ENCODE measurements at regions not wholly inside any gene's neighbourhood (a gene's known extent, or its start where the extent isn't known, plus 50 kb on each side); places are given as distances from the start of the nearest gene placed in this dataset.

GRCh38 chr3:181764544-181764943 lies 52.8 kb downstream of the SOX2 start:
- no peak for DNase-seq (ENCODE audit: low read depth)
- no peak for TF ChIP-seq CTCF (conservative IDR thresholded peaks at IDR 0.05; ENCODE audit: control insufficient read depth, insufficient read depth, low read depth, low read length)
- no peak overlapping the region for H3K4me3 ChIP-seq (ENCODE audit: control insufficient read depth, low read depth, low read length)

- no peak overlapping the region for H3K4me3 ChIP-seq (ENCODE audit: control insufficient read depth, low read depth, low read length)
- no peak for TF ChIP-seq CTCF (conservative IDR thresholded peaks at IDR 0.05; ENCODE audit: control insufficient read depth, insufficient read depth, low read depth, low read length)
- DNase-seq (ENCODE audit: low read depth), result no peak
Measured at GRCh38 chr3:181770296-181770695, 58.6 kb downstream of the SOX2 start.

GRCh38 chr3:181771120-181771519 lies 59.4 kb downstream of the SOX2 start:
- DNase-seq (ENCODE audit: low read depth), result no peak
- no peak for TF ChIP-seq CTCF (conservative IDR thresholded peaks at IDR 0.05; ENCODE audit: control insufficient read depth, insufficient read depth, low read depth, low read length)
- no peak overlapping the region for H3K4me3 ChIP-seq (ENCODE audit: control insufficient read depth, low read depth, low read length)

- no peak overlapping the region for H3K4me3 ChIP-seq (ENCODE audit: control insufficient read depth, low read depth, low read length)
- DNase-seq (ENCODE audit: low read depth), result no peak
- TF ChIP-seq CTCF (conservative IDR thresholded peaks at IDR 0.05; ENCODE audit: control insufficient read depth, insufficient read depth, low read depth, low read length), result no peak
Measured at GRCh38 chr3:181772166-181772565, 60.4 kb downstream of the SOX2 start.

- no peak for DNase-seq (ENCODE audit: low read depth)
Measured at GRCh38 chr3:181773921-181774320, 62.2 kb downstream of the SOX2 start.

GRCh38 chr3:181782306-181782954 lies 70.7 kb downstream of the SOX2 start:
- TF ChIP-seq CTCF (conservative IDR thresholded peaks at IDR 0.05; ENCODE audit: control insufficient read depth, insufficient read depth, low read depth, low read length), result no peak
- H3K4me3 ChIP-seq (ENCODE audit: control insufficient read depth, low read depth, low read length), result no peak overlapping the region
- DNase-seq (ENCODE audit: low read depth), result peak; percentile 35

More at GRCh38 chr3:181773921-181774320, 62.2 kb downstream of the SOX2 start:
- H3K4me3 ChIP-seq (ENCODE audit: control insufficient read depth, low read depth, low read length), result no peak overlapping the region
- TF ChIP-seq CTCF (conservative IDR thresholded peaks at IDR 0.05; ENCODE audit: control insufficient read depth, insufficient read depth, low read depth, low read length), result no peak

GRCh38 chr3:181790561-181790960 lies 78.8 kb downstream of the SOX2 start:
- DNase-seq (ENCODE audit: low read depth), result no peak
- TF ChIP-seq CTCF (conservative IDR thresholded peaks at IDR 0.05; ENCODE audit: control insufficient read depth, insufficient read depth, low read depth, low read length), result no peak
- no peak overlapping the region for H3K4me3 ChIP-seq (ENCODE audit: control insufficient read depth, low read depth, low read length)

Measured in fibroblast of mammary gland (primary cell).